Ascending aorta (tissue), 2 donors: ENCODE measurements at regions not wholly inside any gene's neighbourhood (a gene's known extent, or its start where the extent isn't known, plus 50 kb on each side); places are given as distances from the start of the nearest gene placed in this dataset.

Experiments used
- DNase-seq, 2 donors: peaks; one replicate each; pipeline ENCODE4 v3.0.0-alpha.2; 2019; ENCODE audit warnings: low spot score in 2 of 2
- H3K27ac ChIP-seq, 2 donors: fragments of 200-600 bp; sonication (generic); one replicate each; pipeline ENCODE4 v1.5.1; 2016 to 2017; ENCODE audit warnings: mild to moderate bottlenecking in 1 of 2
- H3K27me3 ChIP-seq: fragments of 200-600 bp; sonication (generic); one replicate; pipeline ENCODE4 v1.5.1; 2017
- H3K36me3 ChIP-seq, 2 donors: fragments of 200-600 bp; sonication (generic); one replicate each; pipeline ENCODE4 v1.5.1; 2016
- H3K4me1 ChIP-seq, 2 donors: fragments of 200-600 bp; sonication (generic); one replicate each; pipeline ENCODE4 v1.5.1; 2016 to 2017; ENCODE audit warnings: mild to moderate bottlenecking in 1 of 2
- H3K4me3 ChIP-seq, 2 donors: fragments of 200-600 bp; sonication (generic); one replicate each; pipeline ENCODE4 v1.5.1; 2016 to 2017; ENCODE audit warnings: mild to moderate bottlenecking in 1 of 2
- H3K9me3 ChIP-seq, 2 donors: fragments of 200-600 bp; sonication (generic); one replicate each; pipeline ENCODE4 v1.5.1; 2016
- intact Hi-C: fragments of 100-400 bp; cut with DNase I; formaldehyde crosslinking; loops from one replicate; pipeline ENCODE4 v1.15.1; 2023
- TF ChIP-seq, protein P1 (sequence below), 3 experiments: fragments of 200-600 bp in 2 of 3; fragments of 450-650 bp in 1 of 3; sonication (generic) in 2 of 3; IDR thresholded peaks; one replicate each; pipeline ENCODE4 v1.5.1; 2016 to 2019; ENCODE audit warnings: antibody characterized with exemption in 3 of 3, mild to moderate bottlenecking in 1 of 3, moderate library complexity in 1 of 3

- intact Hi-C loops = no loop called here
- TF ChIP-seq, protein P1, sequence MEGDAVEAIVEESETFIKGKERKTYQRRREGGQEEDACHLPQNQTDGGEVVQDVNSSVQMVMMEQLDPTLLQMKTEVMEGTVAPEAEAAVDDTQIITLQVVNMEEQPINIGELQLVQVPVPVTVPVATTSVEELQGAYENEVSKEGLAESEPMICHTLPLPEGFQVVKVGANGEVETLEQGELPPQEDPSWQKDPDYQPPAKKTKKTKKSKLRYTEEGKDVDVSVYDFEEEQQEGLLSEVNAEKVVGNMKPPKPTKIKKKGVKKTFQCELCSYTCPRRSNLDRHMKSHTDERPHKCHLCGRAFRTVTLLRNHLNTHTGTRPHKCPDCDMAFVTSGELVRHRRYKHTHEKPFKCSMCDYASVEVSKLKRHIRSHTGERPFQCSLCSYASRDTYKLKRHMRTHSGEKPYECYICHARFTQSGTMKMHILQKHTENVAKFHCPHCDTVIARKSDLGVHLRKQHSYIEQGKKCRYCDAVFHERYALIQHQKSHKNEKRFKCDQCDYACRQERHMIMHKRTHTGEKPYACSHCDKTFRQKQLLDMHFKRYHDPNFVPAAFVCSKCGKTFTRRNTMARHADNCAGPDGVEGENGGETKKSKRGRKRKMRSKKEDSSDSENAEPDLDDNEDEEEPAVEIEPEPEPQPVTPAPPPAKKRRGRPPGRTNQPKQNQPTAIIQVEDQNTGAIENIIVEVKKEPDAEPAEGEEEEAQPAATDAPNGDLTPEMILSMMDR (IDR thresholded peaks at IDR 0.05) = no peak
- Histone ChIP-seq H3K27ac (no peak overlapping the region), H3K36me3 (no peaks in the 10 kb centered on the region), H3K4me1 (no peaks in the 10 kb centered on the region), H3K27me3 (no peaks in the 10 kb centered on the region), H3K9me3 (no peaks in the 10 kb centered on the region), H3K4me3 (no peak overlapping the region)
- no peak for DNase-seq
Measured at GRCh38 chr13:108137176-108137575, 78.2 kb downstream of the LIG4 start.

- no peaks in the 10 kb centered on the region for H3K36me3 ChIP-seq
- intact Hi-C loops = no loop called here
Measured at GRCh38 chr13:108127406-108127805, 87.9 kb downstream of the LIG4 start.

GRCh38 chr13:108126056-108126455 lies 89.3 kb downstream of the LIG4 start:
- intact Hi-C loops = no loop called here
- no peaks in the 10 kb centered on the region for H3K9me3 ChIP-seq
- H3K4me3 ChIP-seq = no peak overlapping the region
- H3K36me3 ChIP-seq = no peaks in the 10 kb centered on the region
- no peaks in the 10 kb centered on the region for H3K4me1 ChIP-seq
- no peaks in the 10 kb centered on the region for H3K27me3 ChIP-seq
- TF ChIP-seq, protein P1 (IDR thresholded peaks at IDR 0.05) = no peak
- DNase-seq = no peak
- H3K27ac ChIP-seq = no peak overlapping the region

More at GRCh38 chr13:108127406-108127805, 87.9 kb downstream of the LIG4 start:
- TF ChIP-seq, protein P1 (IDR thresholded peaks at IDR 0.05) = no peak
- H3K4me3 ChIP-seq = no peak overlapping the region
- H3K4me1 ChIP-seq = no peaks in the 10 kb centered on the region
- no peaks in the 10 kb centered on the region for H3K27me3 ChIP-seq
- no peak for DNase-seq
- H3K27ac ChIP-seq = no peak overlapping the region
- H3K9me3 ChIP-seq = no peaks in the 10 kb centered on the region

DNA sequence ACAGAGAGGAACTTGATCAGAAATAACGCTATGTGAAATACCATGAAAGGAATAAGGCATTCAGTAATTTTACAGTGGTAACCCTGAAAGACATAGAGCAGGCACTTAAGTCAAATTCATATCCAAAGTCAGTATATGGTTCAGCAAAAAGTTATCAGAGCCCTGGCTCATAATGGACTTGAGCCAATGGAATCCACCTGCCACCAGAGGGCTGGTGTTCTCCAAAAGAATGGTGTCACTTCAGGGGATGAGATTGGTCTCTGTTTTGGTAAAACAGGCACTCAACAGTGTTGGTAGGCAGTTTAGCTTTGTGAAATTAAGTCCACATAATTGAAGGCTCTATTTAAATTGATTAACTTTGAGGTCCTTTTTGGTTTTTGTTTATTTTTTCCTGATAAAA lies 93.9 kb downstream of the LIG4 start:
- Histone ChIP-seq H3K27me3 (no peaks in the 10 kb centered on the region), H3K9me3 (no peaks in the 10 kb centered on the region), H3K4me3 (no peak overlapping the region), H3K36me3 (no peaks in the 10 kb centered on the region), H3K27ac (no peak overlapping the region), H3K4me1 (no peaks in the 10 kb centered on the region)
- intact Hi-C loops = no loop called here
- TF ChIP-seq, protein P1 (IDR thresholded peaks at IDR 0.05) = no peak
- no peak for DNase-seq

DNA sequence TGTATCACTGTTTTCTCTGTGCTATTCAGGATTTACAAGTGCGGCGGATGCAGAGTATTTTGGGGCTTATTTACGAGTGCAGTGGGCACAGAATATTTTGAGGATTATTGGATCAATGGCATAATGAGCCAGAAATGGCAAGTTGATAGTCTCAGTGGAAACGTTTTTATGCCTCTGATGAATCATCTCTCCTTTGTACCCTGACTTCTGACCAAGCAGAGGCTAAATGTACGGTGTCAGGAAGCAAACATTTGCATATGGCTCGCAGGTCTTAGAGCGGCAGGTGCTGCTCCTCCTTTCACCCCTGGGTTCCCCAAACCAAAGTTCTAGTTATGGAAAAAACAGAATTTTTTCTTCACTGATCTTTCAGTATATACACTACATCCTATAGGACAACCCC lies 94.5 kb downstream of the LIG4 start:
- TF ChIP-seq, protein P1 (IDR thresholded peaks at IDR 0.05) = no peak
- Histone ChIP-seq H3K9me3 (no peaks in the 10 kb centered on the region), H3K4me3 (no peak overlapping the region), H3K27me3 (no peaks in the 10 kb centered on the region), H3K36me3 (no peaks in the 10 kb centered on the region), H3K4me1 (no peaks in the 10 kb centered on the region), H3K27ac (no peak overlapping the region)
- no peak for DNase-seq
- intact Hi-C loops = no loop called here

GRCh38 chr13:108120302-108120701 lies 95.0 kb downstream of the LIG4 start:
- intact Hi-C loops = no loop called here
- no peak for DNase-seq
- no peak overlapping the region for H3K4me3 ChIP-seq
- H3K9me3 ChIP-seq = no peaks in the 10 kb centered on the region
- H3K4me1 ChIP-seq = no peaks in the 10 kb centered on the region
- H3K36me3 ChIP-seq = no peaks in the 10 kb centered on the region
- H3K27me3 ChIP-seq = no peaks in the 10 kb centered on the region
- no peak overlapping the region for H3K27ac ChIP-seq
- TF ChIP-seq, protein P1 (IDR thresholded peaks at IDR 0.05) = no peak
